Pons (tissue), 1 donor: ENCODE measurements at regions not wholly inside any gene's neighbourhood (a gene's known extent, or its start where the extent isn't known, plus 50 kb on each side); places are given as distances from the start of the nearest gene placed in this dataset.
"Not testable (repeated sequence)": the region's sequence is repeated elsewhere in the genome, so short reads cannot be mapped to it uniquely, and the experiment has no call there.

Experiments
- DNase-seq: peaks from one replicate; pipeline ENCODE4 v3.0.0-alpha.2; 2016; ENCODE audit warnings: low spot score

DNA sequence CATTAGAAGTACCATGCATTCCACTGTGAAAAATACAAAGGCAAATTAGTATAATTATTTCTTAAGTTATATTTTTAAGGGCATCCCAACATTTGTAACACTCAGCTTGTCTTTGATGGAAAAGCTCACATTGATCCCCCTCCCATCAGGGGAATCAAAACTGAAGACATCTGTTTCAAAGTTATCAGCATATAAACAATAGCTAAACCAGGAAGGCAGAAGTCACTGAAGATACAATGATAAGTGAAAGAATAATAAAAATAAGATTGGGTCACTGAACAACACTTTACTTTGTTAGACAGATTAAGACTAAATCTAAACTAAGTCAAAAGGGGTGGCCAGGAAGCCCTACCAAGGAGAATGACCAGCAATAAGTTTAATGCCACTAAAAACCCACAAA, 801.9 kb upstream of the ACO1 start:
- DNase-seq: no peak

DNA sequence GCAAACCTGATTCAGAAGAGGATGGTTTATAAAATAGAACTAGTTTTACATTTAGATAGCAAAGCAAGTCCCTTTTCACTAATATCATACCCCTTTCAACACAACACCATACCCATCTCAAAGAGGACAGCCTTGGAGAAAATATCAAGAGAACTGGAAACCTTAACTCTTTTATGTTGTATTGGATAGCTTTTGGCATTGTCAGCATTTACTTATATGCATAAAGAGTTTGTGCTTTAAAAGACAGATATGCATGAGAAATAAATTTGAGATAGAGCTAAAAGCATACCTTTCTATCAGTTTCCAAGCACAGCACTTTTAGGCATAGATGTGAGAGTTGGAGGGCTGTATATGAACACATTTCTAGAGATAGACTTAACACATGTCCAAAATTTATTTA, 799.3 kb upstream of the ACO1 start:
- DNase-seq: no peak

DNA sequence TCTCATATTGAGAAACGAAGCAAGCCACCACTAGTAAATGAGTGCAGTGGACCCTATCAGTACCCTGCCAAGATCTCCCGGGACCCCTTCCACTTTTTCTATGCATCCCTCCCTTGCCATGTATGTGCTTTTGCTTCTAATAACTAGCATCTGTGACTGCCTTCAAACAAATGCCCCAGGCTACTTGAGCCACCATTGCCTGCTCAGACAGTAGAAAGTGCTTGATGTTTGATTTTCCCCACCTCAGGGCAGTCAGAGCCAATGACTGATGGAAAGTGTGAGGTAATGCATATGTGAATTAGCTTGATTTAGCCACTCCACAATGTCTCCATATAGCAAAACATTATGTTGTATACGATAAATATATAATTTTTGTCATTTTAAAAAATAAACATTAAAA, 797.3 kb upstream of the ACO1 start:
- no peak for DNase-seq

DNA sequence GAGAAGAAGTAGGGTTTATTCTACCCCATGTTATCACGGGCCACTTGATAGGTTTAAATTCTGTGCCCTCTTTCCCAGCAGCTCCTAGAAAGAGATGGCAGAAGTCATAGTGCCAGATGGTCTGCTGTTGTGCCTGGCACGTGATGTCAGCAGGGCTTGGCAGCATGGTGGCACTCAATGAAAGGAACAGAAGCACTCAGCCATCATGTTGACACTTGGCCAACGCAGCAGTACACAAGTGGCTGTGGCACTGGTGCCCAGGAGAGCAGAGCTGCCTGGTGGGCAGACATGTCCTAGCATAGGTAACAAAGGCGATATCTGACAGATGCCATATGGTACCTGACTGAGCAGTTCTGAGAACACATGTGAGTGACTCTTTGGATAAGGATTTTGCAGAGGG, 796.4 kb upstream of the ACO1 start:
- DNase-seq: peak; percentile 5

DNA sequence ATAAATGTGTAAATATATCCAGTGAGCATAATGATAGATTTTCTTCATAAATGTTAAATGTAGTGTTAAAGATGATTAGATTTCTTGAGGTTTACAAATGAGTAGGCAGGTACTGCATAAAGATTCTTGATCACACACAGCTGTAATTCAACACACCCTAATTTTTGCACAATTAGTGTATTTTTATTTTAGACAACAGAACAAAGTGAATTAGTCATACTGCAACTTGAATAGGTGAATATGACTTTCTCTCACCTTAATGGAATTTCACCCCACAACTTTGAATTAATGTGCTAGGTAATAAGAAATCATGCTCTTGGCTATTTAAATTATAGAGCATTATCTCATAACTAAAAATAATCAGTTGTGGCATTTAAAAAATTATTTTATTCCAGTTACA, 795.7 kb upstream of the ACO1 start:
- DNase-seq: no peak

DNA sequence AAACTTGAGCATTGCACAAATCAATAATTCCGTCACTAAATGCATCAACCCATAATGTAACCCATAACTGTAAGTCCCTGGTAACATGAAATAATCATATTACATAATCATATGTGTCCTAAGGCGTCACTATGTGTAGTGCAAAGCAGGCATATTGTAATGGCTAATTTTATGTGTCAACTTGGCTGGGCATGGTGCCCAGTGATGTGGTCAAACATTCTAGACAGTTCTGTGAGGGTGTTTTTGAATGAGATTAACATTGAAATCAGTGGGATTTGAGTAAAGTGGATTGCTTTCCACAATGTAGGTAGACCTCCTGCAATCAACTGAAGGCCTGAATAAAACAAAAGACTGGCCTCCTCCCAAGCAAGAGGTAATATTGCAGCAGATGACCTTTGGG, 794.4 kb upstream of the ACO1 start:
- DNase-seq: no peak

DNA sequence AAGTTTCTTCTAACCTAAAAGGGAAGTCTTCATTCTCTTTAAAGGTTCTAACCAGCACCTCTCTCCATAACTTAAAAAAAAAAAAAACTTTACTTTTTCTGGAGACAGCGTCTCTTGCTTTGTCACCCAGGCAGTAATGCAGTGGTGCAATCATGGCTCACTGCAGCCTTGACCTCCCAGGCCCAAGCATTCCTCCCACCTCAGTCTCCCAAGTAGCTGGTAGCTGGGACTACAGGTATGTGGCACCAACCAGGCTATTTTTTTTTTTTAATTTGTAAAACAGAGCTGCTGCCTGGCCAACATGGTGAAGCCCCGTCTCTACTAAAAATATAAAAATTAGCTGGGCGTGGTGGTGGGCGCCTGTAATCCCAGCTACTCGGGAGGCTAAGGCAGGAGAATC, 787.4 kb upstream of the ACO1 start:
- not testable (repeated sequence) for DNase-seq

DNA sequence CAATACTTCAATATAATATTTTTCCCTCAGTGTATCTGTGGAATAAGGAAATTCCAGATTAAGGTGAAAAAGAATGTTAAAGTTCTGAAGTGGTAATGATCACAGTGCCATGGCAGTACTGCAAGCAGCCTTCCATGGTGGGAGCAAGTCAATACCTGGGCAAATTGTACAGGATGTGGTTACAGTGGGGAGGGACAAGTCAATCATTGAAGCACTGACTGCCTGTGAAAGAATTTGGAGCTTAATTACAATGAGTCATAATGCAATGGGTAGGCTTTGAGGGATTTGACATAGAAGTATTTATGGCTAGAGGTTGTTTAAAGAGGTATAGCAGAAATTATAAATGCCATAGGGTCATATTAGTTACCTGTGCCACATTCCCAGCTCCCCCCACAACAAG, 786.5 kb upstream of the ACO1 start:
- no peak for DNase-seq

DNA sequence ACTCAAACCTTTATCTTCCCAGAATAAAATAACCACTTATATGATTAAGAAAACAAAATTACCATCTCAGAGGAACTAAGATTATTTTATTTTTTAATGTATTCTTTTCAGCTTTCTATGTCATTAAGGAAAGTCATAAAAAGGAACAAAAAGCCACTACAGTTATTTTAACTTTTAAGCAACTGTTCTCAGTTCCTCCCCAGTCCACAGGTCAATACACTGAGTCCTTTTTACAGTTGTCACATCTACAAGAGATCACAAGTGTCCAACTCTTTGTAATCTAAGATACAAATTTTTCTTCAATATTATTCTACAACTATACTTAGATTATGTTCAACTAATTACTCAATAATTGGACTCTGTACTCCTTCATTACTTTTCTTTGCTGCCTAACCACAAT, 782.8 kb upstream of the ACO1 start:
- DNase-seq: no peak

DNA sequence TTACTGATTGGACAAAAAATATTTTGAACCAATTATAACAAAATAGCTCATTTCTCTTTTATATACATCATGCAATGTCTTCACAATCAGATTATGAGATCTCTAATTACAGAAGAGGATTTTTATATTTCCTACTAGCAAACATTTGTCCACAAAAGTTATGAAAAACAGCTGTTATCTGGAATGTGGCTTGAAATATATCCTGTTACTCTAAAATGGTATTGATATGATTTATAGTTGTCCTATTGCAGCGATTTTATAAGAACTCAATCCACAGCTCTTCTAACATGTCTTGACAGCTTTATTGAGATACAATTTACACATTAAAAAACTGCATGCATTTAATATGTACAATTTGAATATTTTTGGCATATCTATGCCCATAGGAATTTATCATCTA, 779.9 kb upstream of the ACO1 start:
- no peak for DNase-seq

DNA sequence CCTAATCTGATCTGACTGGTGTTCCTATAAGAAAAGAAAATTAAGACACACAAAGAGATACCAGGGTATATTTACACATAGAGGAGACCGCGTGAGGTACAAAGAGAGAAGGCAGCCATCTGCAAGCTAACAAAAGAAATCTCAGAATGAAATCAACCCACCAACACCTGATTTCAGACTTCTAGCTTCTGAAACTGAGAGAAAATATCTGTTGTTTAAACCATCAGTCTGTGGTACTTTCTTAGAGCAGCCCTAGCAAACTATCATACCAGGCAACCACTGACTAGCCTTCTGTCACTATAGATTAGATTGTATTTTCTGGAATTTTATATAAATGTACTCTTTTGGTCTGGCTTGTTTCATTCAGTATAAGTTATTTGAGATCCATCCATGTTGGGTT, 779.3 kb upstream of the ACO1 start:
- no peak for DNase-seq

DNA sequence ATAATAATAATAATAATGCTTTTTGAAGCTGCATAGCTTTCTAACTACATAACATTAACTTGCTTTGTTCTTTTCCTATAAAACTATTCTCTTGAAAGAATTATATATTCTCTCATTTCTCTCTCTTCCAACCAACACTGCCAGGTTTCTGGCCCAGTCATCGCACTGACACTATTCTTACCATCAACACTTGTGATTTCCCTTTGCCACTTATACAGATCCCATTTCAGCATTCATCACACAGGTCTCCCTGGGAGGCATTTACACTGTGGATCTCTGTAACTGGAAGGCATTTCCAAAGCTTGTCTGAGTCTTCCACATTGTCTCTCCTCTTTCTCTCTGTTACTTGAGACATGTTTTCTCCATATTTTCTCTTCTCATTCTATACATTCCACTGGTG, 777.8 kb upstream of the ACO1 start:
- no peak for DNase-seq

DNA sequence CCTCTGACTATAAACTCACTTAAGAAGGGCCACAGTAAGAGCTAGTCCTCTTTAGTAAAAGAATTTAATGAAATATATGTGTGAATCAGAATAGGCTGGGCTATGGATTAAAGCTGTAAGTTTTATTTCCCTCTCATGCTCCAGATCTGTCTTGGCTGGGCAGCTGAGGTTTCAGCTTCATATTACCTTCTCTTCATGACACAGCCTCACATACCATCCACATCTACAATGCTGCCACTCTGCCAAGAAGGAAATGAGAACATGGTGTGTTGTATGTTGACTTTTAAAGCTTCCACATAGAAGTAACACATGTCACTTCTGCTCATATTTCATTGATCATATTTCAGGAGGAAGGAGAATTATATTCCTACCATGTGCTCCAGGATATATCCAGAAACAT, 776.0 kb upstream of the ACO1 start:
- no peak for DNase-seq

DNA sequence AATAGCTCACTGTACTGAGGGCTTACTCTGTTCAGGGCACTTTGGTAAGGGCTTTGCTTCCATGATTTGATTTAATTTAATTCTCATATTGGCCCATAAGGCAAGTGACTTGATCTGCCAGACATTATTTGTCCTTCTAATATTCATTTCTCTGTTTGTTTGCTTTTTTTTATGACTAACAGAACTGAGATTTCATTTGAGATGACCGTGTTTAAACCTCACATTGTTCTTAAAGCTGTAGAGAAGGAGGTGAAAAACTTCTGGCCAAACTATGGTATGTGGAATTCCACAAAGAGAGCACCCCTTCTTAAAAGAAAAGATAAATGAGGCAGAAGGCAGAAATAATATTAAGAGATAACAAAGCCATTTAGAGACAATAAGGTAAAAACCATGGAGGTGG, 775.6 kb upstream of the ACO1 start:
- DNase-seq: no peak

DNA sequence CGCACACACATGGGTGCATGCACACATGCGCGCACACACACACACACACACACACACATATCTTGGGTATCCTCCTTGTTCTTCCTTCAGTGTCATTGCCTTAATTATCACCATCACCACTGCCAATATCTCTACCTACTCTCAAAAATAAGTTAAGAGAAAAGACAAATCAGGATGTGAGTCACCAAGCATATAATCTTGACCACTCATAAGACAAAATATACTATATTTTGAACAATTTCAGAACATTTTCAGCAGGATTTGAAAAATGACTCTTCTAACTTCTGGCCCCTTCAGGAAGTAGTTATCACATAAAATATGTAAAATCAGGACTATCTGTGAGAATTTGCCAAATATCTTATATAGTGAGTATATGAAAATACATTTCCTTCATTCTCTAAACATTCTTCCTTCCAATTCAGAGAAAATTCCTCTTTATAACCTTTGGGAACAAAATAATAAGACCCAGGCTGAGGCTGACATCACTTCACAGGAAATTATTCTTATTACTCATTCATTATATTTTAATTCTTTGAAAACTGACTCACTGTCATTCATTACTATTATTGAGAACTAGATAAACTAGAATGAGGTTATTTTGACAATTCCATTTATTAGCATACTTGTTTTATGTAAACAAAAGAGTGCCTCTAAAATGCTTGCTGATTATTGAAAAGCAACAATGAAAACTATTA, 772.0 kb upstream of the ACO1 start:
- no peak for DNase-seq

DNA sequence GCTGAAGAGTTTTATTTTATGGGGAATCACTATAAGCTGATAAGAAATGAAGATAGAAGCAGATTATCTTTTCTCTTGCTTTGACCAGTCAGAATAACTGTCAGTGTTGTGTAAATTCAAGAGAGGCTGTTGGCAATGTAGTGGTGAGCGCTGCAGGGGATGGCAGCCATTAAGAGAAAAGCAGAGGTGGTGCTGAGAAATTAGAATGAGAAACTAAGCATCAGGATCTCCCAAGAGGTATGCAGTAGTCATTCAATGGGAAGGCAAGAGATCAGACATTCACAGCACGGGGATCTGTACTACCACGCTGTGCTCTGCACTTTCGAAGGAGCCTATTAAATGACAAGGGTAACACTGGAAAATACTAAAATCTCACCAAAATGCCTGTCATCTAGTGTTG, 768.5 kb upstream of the ACO1 start:
- DNase-seq: no peak

DNA sequence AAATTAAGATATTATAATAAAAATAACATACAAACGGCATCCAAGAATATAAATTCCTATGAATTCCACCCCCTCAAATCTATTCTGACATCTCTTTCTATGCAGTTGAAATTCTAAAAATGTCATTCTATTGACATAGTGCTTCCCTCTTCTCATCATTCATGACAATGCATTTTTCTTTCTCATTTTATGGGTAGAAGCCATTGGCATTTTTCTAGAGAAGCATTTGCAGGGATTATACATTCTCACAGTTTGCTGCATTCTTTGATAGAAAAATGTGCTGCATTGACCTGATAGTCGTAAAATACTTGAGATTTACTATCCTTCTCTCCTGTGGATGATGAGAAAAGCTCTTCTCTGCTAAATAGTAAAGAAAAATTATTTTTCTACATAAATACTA, 760.9 kb upstream of the ACO1 start:
- DNase-seq: no peak

DNA sequence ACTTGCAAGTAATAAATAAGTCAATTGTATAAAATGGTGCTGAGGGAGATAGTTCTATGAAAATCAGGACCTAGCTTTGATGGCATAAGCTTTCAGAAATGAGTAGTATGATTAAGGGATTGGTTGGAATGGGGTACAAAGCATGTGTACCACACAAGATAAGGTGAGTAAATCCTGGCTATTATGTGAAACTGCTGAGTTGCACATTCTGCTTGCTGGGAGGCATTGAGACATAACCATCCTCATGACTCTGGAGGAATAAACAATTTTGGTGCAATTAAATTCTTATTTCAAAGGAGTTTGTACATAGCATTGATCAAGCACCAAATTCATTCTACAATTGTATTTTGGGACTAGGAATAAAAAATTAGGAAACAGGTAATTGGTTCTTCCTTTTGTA, 755.2 kb upstream of the ACO1 start:
- no peak for DNase-seq

DNA sequence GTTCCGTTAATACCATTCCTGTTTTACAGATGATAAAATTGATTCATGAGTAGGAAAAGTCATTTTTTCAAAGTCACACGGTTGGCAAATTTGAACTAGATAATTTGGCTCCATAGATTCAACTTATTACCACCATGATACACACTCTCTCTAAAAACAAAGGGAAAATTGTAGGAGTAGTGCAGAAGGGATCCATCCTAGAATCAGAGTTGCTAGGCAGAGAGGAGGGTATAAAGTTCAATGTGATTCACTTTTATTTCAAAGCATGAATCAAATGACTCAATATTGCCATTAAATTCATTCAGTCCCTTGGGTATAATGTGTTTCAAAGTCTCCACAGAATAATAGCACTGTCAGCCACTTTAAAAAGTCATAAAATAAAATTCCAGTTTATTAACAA, 747.2 kb upstream of the ACO1 start:
- DNase-seq: no peak

DNA sequence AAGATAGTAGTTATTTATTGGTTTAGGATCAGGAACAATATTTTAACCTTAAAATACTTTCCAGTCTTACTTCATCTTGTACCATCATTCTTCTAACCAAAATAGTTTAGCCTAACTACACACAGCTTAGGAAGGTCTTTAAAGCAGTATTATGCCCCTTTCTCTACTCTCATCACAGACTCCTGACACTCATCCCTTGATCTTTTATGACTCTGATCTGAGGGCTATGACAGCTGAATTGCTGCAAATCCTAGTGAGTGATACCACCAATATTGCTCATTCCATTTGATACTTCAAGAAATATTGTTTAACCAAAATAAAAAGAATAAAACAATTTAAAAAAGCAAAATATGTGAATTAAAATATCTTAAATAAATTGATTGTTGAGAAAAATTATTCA, 746.6 kb upstream of the ACO1 start:
- DNase-seq: no peak

DNA sequence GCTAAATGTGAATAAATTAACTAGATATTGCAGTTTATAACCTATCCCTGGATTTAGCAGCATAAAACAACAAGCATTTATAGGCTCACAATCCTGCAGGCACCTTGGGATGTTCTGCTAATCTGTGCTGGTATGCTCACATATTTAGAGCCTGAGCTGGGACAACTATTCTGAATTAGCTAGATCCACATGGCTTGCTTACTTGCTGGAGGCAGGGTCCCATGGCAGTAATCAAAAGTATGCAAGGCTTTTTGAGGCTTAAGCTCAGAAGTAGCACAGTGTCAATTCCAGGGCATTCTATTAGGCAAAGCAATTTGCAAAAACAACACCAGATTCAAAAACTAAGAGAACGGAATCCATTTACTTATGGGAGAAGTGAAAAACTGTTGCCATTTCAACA, 745.0 kb upstream of the ACO1 start:
- no peak for DNase-seq

DNA sequence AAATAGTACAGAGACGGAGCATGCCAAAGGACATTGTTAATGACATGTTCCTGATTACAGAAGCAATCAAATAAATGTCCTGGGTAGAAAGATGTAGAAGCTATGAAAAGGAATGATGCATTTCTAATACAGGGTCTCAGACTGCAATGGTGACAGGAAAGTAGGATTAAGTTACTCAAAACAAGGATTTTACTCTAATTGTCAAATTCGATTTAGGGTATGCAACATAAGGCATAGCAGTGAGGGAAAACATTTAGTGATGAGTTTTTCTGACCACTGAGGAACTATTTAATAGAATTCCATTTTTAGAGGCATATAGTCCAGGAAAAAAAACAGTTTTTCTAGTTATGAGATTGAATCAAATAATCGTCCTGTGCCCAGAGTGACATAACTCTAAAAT, 715.1 kb upstream of the ACO1 start:
- DNase-seq: no peak

DNA sequence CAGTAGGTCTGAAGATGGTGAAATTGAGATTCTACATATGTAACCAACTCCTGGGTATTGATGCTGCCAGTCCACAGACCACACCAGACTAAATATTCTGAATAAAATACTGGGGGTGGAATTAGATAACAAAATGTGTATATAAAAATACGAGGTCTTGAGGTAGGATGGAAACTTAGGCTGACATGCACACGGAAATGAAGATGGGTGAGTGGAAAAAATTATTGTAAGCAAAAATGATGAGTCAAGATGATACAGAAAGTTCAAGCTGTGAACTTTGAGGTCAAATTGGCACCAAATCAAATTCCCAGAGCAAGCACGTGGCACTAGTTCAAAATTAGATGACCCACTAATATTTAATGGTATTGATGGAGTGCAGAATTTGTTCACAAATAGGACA, 713.4 kb upstream of the ACO1 start:
- no peak for DNase-seq

DNA sequence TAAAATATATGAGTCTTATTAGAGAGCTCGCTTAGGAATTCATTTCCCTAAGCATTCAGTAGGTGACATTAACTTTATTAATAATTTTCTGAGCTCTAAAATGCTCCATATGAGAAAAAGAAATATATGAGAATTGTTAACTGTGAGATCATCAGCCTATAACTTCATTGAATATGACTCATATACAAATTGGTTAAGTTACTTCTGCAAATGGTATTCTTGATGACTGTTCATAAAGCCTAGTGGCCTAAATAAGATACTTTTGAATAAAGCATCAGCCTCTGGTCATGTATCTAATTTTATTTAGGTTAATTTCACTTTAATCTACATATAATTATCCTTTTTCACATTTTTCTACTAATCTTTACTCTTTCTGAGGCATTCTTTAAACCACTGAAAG, 710.2 kb upstream of the ACO1 start:
- no peak for DNase-seq

DNA sequence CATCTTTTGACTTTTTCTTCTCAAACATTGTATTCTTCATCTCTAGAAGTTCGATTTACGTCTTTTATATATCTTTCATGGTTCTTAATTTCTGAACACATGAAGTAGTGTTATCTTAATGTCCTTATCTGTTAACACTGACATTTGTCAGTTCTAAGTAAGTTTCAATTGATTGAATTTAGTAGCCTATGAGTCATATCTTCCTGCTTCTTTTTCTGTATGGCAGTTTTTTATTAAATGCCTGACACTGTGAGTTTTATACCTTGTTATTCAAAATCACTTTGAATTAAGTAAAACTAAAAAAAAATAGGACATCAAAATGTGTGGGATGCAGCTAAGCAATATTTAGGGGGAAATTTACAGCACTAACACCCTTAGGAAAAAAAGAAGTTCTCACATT, 707.0 kb upstream of the ACO1 start:
- DNase-seq: no peak
